ENCODE measurements at regions not wholly inside any gene's neighbourhood (a gene's known extent, or its start where the extent isn't known, plus 50 kb on each side); places are given as distances from the start of the nearest gene placed in this dataset.

- TF ChIP-seq CTCF (IDR thresholded peaks at IDR 0.05; ENCODE audit: low read depth, low read length) (no peak), EZH2phosphoT487 (IDR thresholded peaks at IDR 0.05; ENCODE audit: low read depth) (no peak)
Observed at GRCh38 chr11:91326280-91326679, 898.3 kb upstream of the FAT3 start.
